ENCODE measurements at regions not wholly inside any gene's neighbourhood (a gene's known extent, or its start where the extent isn't known, plus 50 kb on each side); places are given as distances from the start of the nearest gene placed in this dataset.

DNA sequence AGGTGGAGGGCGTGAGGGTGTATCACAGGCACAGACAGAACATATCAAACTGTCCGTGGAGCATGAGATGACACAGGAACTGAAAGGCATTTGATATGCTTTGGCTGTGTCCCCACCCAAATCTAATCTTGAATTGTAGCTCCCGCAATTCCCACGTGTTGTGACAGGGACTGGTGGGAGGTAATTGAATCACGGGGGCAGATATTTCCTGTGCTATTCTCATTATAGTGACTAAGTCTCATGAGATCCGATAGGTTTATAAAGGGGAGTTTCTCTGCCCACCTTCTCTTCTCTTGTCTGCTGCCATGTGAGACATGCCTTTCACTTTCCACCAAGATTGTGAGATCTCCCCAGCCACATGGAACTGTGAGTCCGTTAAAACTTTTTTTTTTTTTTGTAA lies 123.1 kb upstream of the PIEZO2 start:
- TF ChIP-seq ZNF274 (IDR thresholded peaks at IDR 0.05; ENCODE audit: borderline replicate concordance, low read depth, low read length), result no peak
- TF ChIP-seq SLC30A9 (CRISPR knock-in tag; IDR thresholded peaks at IDR 0.05), result no peak

All from K562 (cell line).